Activated T-cell treated with anti-CD3 and anti-CD28 coated beads, Interleukin-2, amount 50 U/mL, for 48 hours (primary cell): ENCODE measurements at regions not wholly inside any gene's neighbourhood (a gene's known extent, or its start where the extent isn't known, plus 50 kb on each side); places are given as distances from the start of the nearest gene placed in this dataset.

Experiments used
- DNase-seq, 2 experiments: peaks; one replicate each; pipeline ENCODE4 v3.0.0-alpha.2; 2020

DNA sequence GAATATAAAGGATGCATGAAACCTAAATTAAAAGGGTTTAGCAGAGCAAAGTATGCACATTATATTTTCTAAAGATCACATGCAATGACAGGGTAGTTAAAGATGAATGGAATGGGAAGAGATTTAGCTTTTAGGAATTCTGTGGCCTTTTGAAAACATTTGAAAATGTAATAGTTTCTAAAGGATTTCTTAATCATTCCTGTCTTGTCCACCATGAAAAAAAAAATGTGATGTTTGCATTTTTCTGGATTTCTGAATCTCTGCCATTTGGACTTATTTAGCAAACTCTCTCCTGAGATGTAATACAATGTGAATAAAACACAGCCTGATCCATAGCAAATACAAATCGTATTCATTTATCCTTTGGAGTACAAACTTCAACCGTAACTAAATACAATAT lies 126.6 kb upstream of the RAB11FIP2 start:
- DNase-seq: no peak

DNA sequence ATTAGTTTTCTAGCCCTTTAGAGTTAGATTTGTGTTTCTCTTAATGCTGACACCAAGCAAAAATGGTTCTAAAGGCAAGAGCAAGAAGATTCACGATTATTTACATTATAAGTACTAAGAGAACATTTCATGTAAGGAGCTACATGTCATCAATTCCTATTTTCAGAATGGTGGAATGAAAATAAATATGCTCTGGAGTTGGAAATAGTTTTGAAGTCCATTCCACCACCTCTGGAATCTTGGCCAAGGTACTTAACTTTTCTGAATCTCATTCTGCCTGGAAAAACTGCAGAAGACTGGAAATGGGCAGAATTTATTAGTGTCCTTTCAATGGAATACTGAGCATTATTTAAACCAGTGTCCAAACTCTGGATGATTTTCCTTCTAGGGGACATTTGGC lies 125.1 kb upstream of the RAB11FIP2 start:
- no peak for DNase-seq

DNA sequence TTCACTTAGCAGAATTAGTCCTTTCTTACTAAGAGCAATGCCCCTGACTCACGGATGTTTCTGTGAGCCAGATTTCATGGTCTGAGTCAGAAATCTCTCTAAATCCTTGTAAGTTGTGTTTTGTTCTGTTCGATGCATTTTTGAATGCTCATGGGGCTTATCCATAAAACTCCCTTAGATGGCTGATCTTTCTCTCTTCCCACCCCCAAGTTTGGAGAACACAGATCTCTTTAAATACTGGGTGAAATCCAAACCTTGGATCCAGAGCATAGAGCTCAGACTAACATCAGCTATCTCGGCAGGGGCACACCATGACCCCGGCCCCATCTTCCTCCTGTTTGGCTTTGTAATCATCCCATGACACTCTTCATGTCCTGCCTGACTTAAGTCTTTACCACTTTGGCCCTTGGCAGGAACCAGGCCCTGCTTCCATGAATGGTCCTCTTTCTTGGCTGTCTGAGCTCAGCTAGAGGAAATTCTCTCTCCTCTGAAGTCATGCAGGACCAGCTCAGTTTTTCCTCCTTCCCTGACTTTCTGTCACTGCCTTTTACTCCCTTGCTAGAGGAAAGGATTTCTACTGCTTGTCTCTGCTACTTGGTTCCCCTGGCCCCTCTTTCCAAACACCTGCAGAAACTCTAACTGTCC lies 120.4 kb upstream of the RAB11FIP2 start:
- DNase-seq: no peak

DNA sequence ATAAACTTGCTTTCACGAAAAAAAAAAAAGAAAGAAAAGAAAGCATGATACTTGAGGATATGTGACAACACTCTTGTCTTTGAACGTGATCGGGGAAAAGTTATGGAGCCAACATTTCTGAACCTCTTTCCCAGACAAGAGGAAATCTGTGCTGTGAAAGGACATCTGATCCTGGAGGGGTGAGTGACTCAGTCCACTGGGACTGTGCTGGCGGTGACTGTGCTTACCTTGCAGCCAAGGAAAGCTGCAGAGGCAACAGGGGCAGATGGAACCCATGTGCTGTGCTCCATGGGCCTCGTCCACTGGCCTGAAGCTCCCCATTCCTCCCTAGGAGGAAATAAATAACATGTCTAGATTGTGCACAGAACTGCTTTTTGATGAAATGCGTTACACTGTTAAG lies 116.5 kb upstream of the RAB11FIP2 start:
- DNase-seq: no peak

DNA sequence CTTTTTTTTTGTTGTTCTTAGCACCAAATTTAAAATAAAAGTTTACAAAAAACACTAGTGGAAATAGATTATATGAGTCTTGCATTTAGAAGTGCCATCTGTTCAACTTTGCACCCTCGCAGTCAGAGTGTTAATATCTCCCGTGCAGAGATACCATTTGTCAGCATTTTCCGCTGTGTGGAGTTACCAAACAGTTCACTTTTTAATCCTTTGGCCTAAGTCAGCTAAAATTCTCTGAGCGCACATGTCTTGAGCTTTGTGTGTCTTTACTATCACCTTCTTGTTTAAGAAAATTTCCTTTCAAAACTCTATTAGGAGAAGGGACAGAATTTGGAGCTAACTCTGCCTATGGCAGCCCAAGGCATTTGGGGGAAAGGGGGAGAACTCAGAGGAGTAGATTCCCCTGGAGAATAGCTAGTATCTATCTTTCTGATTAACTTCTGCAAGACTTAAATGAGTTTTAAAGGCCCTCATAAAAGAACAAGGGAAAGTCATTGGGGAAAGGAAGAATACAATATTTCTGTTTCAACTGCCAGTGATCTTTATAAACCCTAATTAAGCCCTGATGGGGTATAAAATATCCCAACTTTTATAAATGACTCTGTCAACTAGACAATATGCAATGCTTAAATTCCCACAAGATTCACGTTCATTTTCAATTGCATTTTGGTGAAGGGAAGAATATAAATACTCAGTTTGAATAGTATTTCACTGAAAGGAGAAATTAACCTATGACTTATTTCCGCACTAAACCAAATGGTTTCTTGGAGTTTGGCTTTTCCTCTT lies 114.9 kb upstream of the RAB11FIP2 start:
- DNase-seq: no peak

DNA sequence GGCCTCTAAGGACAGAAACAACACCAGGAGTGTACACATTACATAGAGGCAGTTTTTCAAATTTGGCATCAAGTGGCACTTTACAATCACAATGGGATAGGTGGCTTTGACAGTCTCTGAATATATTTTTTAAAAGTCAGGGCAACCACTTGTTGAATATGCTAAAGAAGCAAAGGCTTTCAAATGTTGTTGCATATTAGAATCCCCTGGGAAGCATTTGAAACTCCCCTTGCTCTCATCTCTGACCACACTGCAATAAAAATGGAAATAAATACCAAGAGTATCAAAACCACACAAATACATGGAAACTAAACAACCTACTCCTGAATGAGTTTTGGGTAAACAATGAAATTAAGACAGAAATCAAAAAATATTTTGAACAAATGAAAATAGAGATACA lies 106.5 kb upstream of the RAB11FIP2 start:
- DNase-seq: no peak

DNA sequence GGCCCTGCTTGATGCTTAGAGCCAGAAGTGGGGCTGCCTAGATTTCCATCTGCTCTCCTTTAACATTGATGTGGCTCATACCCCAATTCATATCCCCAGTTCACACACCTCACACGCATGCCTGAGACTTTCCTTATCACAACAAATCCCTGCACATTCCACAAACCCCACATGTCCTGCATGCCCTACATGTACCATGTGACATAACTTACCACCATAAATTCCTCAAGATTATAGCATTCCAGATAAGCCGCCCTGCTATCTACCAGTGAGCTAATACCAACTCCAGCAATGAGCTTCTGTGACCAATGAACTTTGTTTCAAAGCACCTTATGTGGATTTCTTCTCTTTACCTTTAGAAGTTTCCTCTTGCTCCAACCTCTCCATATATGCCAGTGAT lies 104.7 kb upstream of the RAB11FIP2 start:
- no peak for DNase-seq

DNA sequence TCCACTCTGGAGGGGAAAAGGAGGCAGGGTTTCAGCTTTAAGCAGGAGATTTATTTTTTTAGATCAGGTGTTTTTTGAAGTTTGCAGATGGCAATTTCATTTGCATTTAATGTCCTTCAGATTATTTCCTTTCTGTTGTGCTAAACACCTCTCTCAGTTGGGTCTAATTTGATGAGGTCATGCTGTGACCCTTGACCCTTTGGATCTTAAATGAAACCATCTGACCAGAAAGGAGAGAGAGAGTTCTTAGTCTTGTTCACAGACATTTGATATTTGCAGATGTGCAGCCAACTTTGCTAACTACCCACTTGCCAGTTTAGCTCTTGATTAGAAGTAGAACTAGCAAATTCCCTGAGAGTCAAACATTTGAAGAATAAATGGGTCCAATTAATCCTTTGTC lies 101.5 kb upstream of the RAB11FIP2 start:
- DNase-seq: no peak

DNA sequence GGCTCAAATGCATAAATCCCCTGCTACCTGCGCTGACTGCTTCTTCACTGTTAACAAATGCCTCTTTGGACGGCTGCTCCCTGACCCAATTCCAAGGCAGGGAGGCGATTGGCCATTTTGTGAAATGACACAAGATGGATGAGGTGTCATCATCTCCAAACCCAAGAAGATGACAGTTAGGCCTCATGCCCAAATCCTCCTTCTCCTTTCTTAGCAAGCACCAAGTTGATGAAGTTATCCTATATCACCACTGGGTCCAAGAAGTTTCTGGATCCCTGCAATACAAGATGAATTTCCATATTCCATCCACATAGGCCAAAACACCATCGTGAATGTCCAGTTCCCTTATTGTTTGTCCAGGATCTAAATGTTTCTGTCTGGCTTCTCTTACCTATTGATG lies 98.5 kb upstream of the RAB11FIP2 start:
- DNase-seq: no peak

DNA sequence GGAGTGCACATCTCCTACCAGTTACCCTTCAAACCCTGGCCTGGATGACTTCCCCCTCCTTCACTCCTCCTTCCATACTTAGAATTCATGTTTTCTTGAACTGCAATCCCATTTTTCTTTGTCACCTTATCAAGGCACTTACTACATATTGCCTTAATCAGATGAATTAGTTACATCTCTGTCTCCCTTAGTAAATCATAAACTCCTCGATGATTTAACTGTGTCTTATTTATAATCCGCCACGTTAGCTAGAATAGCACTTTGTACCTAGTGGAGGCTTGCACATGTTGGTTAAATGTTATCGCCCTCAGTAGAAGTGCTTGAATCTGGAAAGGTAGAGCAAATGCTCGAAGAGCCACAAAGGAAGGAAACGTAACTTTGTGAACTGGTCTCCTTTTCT lies 94.7 kb upstream of the RAB11FIP2 start:
- DNase-seq: no peak

DNA sequence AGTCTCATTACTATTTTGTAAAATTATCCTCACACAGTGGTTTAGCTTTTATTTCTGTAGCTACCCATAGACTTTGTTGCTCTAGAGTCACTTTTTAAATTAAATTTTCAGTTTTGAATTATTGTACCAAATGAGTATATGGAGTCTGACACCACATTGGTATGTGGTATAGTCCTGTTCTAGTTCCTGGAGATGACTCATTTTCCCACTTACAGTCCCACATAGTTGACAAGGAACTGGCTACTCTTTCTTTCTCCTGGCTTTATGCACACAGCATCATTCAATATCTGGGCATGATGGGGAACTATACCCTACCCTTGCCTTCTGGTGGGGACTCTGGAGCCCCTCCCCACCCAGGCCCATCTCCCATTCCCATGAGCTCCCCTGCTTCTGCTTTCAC lies 92.6 kb upstream of the RAB11FIP2 start:
- no peak for DNase-seq

DNA sequence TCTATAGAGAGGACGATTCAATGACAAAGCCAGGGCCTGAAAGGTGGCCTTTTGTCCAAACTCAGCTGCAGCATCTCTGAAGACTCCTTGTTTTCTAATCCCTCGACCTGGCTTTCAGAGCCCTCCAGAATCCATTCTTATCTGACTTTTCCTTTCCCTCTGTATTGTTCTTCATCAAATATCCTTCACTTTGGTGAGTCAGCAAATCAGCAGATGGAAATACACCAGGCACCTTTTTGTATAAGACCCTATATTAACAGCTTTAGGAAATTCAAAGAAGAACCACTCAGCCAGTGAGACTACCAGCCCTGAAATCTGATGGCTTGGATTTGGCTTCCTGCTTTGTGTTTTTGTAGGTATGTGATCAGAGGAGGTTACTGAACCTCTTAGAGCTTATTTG lies 81.9 kb upstream of the RAB11FIP2 start:
- no peak for DNase-seq

DNA sequence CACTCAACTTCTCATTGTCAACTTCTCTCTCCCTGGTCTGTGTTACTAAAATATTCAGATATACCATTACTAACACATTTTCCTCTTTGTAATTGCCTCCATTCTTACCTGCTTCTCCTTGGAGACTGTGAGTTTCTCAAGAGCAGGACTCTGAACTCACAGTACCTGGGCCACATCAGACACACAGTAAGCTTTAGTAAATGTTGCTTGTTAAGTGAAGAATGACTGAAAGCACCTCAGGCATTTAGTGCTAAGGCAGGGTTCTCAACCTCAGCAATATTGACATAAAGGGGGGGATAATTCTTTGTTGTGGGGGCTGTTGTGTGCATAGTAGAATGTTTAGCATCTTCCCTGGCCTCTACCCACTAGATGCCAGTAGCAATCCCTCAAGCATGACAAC lies 72.0 kb upstream of the RAB11FIP2 start:
- no peak for DNase-seq

DNA sequence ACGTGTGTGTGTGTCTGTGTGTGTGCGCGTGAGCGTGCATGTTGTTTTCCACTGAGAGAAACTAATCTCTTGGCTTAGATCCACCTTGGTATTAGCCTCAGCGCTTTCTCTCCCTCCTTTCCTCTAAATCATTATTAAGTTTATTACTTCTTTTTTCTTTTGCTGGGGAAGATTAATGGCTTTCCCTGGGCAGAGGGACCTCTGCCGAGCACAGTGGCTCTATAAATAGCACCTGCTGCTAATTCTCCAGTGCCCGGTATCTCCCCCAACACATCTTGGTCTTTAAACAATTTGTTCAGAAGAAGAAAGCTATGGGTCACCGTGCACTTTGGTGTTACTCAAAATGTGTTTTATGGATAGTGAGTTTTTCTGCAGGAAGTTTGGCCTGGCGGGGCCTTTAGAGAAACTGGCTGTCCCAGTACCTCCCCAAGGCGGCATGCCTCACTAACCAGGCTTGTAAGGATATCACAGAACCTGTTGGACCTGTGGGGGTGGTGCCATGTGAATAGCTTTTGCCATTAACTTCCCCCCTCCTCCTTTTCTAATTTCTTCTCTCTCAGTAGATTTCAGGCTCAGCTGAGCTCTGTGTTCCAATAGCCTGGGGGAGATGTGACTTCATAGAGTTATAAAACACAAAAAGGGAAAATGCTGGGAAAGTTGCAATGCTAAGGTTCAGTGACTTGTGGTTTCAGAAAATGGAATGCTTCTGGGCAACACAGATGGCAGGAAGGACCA lies 70.1 kb upstream of the RAB11FIP2 start:
- no peak for DNase-seq

DNA sequence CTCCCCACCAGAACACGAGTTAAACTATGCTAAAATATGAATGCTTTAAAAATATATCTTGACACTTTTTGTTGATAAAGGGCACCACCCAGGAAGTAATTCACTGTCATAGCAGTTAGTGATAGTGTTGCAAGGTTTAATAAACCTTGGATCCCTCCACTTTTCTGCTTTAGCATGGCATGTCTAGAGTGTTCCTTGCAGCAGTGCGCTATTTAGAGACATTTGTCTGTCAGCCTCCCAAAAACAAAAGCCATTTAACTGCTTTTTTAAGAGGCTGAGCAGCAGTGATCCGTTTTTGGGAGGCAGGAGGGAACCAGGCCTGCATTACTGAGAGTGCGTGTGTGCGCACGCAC lies 69.6 kb upstream of the RAB11FIP2 start:
- DNase-seq: no peak

DNA sequence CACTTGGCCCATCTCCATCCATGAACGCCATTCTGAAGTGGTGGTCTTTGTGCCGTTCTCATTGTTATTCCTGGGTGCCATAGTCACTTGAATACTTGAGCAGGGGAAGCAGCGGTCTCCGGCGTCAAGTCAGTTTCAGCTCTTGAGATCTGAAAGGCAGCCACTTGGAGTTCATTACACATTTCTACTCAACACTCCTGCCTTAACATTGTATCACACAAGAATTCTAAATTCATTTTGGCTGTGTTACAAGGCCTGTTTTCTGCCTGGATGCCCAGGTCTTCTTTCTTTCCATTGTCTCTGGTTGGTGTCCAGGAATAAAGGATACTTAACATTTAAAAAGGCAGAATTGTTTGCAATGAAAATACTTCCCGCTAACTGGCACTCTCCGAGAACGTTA lies 69.0 kb upstream of the RAB11FIP2 start:
- no peak for DNase-seq

DNA sequence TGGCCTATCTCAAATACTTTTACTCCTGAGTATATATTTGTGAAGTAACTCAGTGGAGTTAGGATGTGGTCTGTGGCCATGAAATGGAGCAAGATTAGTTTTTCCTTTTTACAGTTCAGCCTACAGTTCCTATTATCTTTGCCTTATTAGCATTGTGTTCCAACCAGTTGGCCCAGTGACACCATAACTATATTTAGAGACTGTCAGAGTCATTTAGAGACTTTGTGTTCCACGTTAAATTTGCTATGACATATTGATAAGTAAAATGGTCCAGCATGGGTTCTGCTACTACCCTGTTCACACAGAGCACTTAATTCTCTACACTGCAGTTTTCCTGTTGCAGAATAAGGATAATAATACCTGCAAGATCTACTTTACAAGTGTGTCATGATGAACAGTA lies 68.3 kb upstream of the RAB11FIP2 start:
- DNase-seq: no peak

DNA sequence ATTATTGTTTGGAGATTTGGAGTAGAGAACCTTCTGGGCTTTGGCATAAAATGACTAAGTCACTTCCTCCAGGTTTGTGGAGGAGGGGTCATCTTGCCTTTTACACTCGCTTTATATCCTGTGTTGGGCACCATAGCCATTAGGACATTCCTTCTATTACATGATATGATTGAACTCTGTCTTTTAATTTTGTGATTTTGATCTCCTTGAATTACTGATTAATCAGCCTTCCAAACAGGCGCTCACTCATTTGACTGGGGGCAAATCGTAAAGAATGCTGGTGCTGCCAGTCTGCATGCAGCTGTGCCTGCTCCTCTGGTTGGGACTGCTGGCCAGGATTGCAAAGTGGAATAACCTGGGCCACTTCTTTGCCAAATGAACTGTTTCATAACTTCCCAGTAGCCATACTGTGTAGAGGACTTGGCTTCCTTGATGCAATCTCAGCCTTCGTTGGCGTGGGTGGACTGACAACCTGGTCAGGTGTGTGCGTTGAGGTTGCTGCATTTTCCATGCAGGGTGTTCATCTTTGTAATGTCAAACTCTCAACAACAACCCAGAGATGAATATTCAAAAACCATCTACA lies 65.9 kb upstream of the RAB11FIP2 start:
- no peak for DNase-seq

DNA sequence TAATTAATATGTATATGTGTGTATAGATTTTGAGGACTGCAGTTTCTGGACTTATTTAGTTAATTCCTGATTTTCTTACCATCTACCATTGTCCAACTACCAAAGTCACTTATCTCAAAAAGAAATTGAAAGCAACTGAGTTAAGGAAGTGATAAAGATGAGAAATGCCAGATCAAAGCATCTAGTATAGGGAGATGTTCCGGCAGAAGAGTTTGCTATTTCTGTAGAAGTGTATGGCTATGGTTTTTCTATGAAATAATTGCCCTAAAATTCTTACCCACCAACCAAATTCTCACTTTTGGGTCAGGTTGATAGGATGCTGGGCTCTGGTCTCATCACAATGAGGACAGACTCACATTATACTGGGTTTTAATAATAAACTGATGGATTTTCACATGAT lies 64.0 kb upstream of the RAB11FIP2 start:
- DNase-seq: no peak

DNA sequence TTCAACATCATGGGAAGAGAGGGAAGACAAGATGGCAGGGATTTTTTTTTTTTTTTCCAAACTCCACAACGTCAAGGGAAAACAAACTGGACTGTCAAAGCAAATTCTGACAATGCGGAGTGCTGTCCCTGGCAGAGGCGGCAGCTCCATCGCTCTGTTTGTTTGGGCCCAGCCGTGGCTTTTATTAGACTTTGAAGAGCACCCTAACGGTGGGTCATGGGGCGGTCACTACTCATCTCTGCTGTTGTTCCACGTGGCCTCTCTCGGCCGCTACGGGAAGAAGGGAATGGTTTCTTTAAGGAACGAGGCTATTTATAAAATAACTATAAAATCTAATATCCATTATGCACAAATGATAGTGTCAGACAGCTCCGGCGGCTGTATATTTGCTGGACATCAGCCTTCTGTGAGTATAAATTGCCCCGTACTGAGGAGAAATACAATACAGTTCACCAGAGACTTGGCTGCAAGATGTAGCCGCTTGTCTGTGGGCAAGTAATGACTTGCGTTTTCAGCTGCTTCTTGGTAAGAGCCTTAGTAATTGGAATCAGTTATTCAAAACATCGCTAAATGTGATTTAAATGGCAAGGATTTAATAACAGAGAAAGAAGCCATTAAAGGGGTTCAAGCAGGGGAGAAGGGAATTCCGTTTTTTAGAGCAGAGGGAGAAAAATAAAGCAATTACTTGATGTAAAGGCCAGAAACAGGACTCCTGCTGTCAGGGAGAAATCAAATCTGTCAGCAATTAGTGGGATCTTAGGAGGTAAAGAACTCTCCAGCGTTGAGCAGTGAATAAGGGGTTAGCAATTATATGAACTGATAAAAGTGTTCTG lies 61.7 kb upstream of the RAB11FIP2 start:
- DNase-seq: no peak

DNA sequence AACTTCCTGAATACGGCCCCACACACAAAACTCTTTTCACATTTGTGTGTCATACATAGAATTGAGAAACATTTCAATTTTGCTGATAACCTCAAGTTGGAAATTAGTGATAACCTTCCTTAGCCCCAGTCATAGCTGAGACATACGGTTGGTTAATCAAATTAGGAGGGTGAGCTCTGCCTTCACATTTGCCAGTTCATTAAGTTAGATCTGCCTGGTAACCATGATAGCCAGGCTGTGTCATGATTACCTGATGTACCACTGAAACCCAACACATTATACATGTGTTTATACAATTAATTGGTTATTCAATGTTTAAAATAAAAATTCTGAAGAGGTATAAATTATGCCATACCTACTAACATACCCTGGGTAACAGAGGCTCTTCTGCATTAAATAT lies 60.8 kb upstream of the RAB11FIP2 start:
- DNase-seq: no peak

DNA sequence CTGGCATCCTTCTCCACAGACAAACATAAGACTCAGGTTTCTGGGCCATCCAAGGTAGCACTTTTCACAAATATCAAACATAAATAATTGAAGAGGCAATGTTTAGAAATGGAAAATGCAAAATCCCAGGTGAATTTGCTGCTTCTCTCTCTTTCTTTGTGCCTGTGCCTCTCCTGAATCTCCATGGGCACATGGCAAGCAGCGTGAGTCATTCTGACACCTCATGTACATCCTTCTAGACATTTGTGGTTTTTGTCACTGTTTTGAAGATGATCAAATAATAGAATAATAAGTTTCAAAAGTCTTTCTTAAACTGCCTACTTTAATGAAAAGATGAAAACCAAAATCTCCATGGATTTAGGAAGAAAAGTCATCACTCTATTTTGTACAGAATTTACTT lies 60.3 kb upstream of the RAB11FIP2 start:
- DNase-seq: no peak

DNA sequence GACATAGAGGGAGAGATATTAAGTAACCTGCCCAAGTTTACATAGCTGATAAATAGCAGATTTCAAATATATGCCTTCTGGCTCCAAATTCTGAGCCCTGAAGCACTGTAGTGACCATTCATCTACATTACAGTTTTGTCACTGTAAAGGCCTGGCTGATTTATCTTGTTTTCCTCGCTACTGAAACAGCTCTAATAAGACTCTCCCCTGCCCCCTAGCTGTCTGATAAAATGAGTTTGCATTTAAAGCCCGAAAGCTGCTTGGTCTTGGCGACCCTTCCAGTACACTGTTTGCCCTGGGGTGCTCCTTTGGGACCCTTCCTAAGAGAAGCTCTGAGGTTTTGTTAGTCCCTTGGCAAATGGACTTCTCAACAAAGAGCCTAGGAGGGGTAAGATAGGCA lies 59.7 kb upstream of the RAB11FIP2 start:
- no peak for DNase-seq
